ENCODE measurements at regions not wholly inside any gene's neighbourhood (a gene's known extent, or its start where the extent isn't known, plus 50 kb on each side); places are given as distances from the start of the nearest gene placed in this dataset.
A peak's percentile ranks its signal among the peaks of the same experiment; 100 is the strongest.
"Not testable (repeated sequence)": the region's sequence is repeated elsewhere in the genome, so short reads cannot be mapped to it uniquely, and the experiment has no call there.

GRCh38 chr4:49129385-49129784 is 143.3 kb downstream of the CWH43 start:
- H3K79me2 ChIP-seq (ENCODE audit: insufficient read depth, low read length); CTCF ChIA-PET (ENCODE audit: low intra/inter-chr PET ratio, low total read pairs); ATAC-seq; H3K4me3 ChIP-seq (replicated peaks in 1 of 3; ENCODE audit: insufficient read depth in 1 of 3, low read depth in 2 of 3, low read length in 3 of 3); H3K27ac ChIP-seq (ENCODE audit: extremely low read length, insufficient read depth, low read length); in situ Hi-C loops (cut with HindIII; ENCODE audit: extremely low pct_ligation_motif_present, low pct_unique_long_range_greater_than_20kb); H3K9ac ChIP-seq (ENCODE audit: insufficient read depth, low read depth, low read length); H3K27me3 ChIP-seq (ENCODE audit: control insufficient read depth in 1 of 2, insufficient read depth in 2 of 2, low read length in 2 of 2); H3K4me1 ChIP-seq (ENCODE audit: insufficient read depth, low read length); FAIRE-seq; H3K36me3 ChIP-seq (replicated peaks in 1 of 2; ENCODE audit: control insufficient read depth in 1 of 2, insufficient read depth in 2 of 2, low read length in 2 of 2); DNase-seq (ENCODE audit: low spot score); POLR2A ChIA-PET; H3K9me3 ChIP-seq (ENCODE audit: low read length); intact Hi-C loops (cut with micrococcal nuclease; ENCODE audit: unreplicated experiment); BruUV-seq (replicated peaks); H2AFZ ChIP-seq (ENCODE audit: low read length); H3K4me2 ChIP-seq (ENCODE audit: low read depth, low read length); H4K20me1 ChIP-seq (ENCODE audit: insufficient read depth, low read length): not testable (repeated sequence)
- WGBS (ENCODE audit: low lambda C conversion rate): no CpG with 5 or more reads among the region's 5 CpGs

GRCh38 chr4:49129870-49130269 is 143.8 kb downstream of the CWH43 start:
- intact Hi-C loops (cut with micrococcal nuclease; ENCODE audit: unreplicated experiment); FAIRE-seq: not testable (repeated sequence)

GRCh38 chr4:49130724-49131123 is 144.6 kb downstream of the CWH43 start:
- intact Hi-C loops (cut with micrococcal nuclease; ENCODE audit: unreplicated experiment); POLR2A ChIA-PET; in situ Hi-C loops (cut with HindIII; ENCODE audit: extremely low pct_ligation_motif_present, low pct_unique_long_range_greater_than_20kb); H3K27me3 ChIP-seq (ENCODE audit: control insufficient read depth in 1 of 2, insufficient read depth in 2 of 2, low read length in 2 of 2); H3K36me3 ChIP-seq (replicated peaks in 1 of 2; ENCODE audit: control insufficient read depth in 1 of 2, insufficient read depth in 2 of 2, low read length in 2 of 2); H3K4me2 ChIP-seq (ENCODE audit: low read depth, low read length); H4K20me1 ChIP-seq (ENCODE audit: insufficient read depth, low read length); FAIRE-seq; H3K9ac ChIP-seq (ENCODE audit: insufficient read depth, low read depth, low read length); BruUV-seq (replicated peaks); H3K9me3 ChIP-seq (ENCODE audit: low read length); H3K79me2 ChIP-seq (ENCODE audit: insufficient read depth, low read length); DNase-seq (ENCODE audit: low spot score); H3K27ac ChIP-seq (ENCODE audit: extremely low read length, insufficient read depth, low read length); H3K4me1 ChIP-seq (ENCODE audit: insufficient read depth, low read length); ATAC-seq; H2AFZ ChIP-seq (ENCODE audit: low read length); H3K4me3 ChIP-seq (replicated peaks in 1 of 3; ENCODE audit: insufficient read depth in 1 of 3, low read depth in 2 of 3, low read length in 3 of 3); CTCF ChIA-PET (ENCODE audit: low intra/inter-chr PET ratio, low total read pairs): not testable (repeated sequence)
- WGBS (ENCODE audit: low lambda C conversion rate): 8% methylated on average over 5 of the region's 7 CpGs

More at GRCh38 chr4:49129870-49130269, 143.8 kb downstream of the CWH43 start:
- ATAC-seq; H3K9me3 ChIP-seq (ENCODE audit: low read length); in situ Hi-C loops (cut with HindIII; ENCODE audit: extremely low pct_ligation_motif_present, low pct_unique_long_range_greater_than_20kb); H3K27ac ChIP-seq (ENCODE audit: extremely low read length, insufficient read depth, low read length); BruUV-seq (replicated peaks); H3K9ac ChIP-seq (ENCODE audit: insufficient read depth, low read depth, low read length); H3K4me2 ChIP-seq (ENCODE audit: low read depth, low read length); H3K4me1 ChIP-seq (ENCODE audit: insufficient read depth, low read length); H4K20me1 ChIP-seq (ENCODE audit: insufficient read depth, low read length); H3K36me3 ChIP-seq (replicated peaks in 1 of 2; ENCODE audit: control insufficient read depth in 1 of 2, insufficient read depth in 2 of 2, low read length in 2 of 2); H3K4me3 ChIP-seq (replicated peaks in 1 of 3; ENCODE audit: insufficient read depth in 1 of 3, low read depth in 2 of 3, low read length in 3 of 3); H3K79me2 ChIP-seq (ENCODE audit: insufficient read depth, low read length); CTCF ChIA-PET (ENCODE audit: low intra/inter-chr PET ratio, low total read pairs); POLR2A ChIA-PET; H3K27me3 ChIP-seq (ENCODE audit: control insufficient read depth in 1 of 2, insufficient read depth in 2 of 2, low read length in 2 of 2); DNase-seq (ENCODE audit: low spot score); H2AFZ ChIP-seq (ENCODE audit: low read length): not testable (repeated sequence)
- WGBS (ENCODE audit: low lambda C conversion rate): 15% methylated on average over 8 of the region's 8 CpGs

- FAIRE-seq, POLR2A ChIA-PET: not testable (repeated sequence)
These were observed 151.0 kb downstream of the CWH43 start for GRCh38 chr4:49137043-49137442.

More at GRCh38 chr4:49137043-49137442, 151.0 kb downstream of the CWH43 start:
- H3K9me3 ChIP-seq (ENCODE audit: low read length); H4K20me1 ChIP-seq (ENCODE audit: insufficient read depth, low read length); in situ Hi-C loops (cut with HindIII; ENCODE audit: extremely low pct_ligation_motif_present, low pct_unique_long_range_greater_than_20kb); intact Hi-C loops (cut with micrococcal nuclease; ENCODE audit: unreplicated experiment); H3K4me1 ChIP-seq (ENCODE audit: insufficient read depth, low read length); H3K4me3 ChIP-seq (replicated peaks in 1 of 3; ENCODE audit: insufficient read depth in 1 of 3, low read depth in 2 of 3, low read length in 3 of 3); H2AFZ ChIP-seq (ENCODE audit: low read length); H3K79me2 ChIP-seq (ENCODE audit: insufficient read depth, low read length); H3K9ac ChIP-seq (ENCODE audit: insufficient read depth, low read depth, low read length); H3K27ac ChIP-seq (ENCODE audit: extremely low read length, insufficient read depth, low read length); DNase-seq (ENCODE audit: low spot score); H3K27me3 ChIP-seq (ENCODE audit: control insufficient read depth in 1 of 2, insufficient read depth in 2 of 2, low read length in 2 of 2); H3K4me2 ChIP-seq (ENCODE audit: low read depth, low read length); BruUV-seq (replicated peaks); H3K36me3 ChIP-seq (replicated peaks in 1 of 2; ENCODE audit: control insufficient read depth in 1 of 2, insufficient read depth in 2 of 2, low read length in 2 of 2); CTCF ChIA-PET (ENCODE audit: low intra/inter-chr PET ratio, low total read pairs): not testable (repeated sequence)
- peak; percentile 79 for ATAC-seq
- whole genome bisulfite sequencing (ENCODE audit: low lambda C conversion rate): 7% methylated on average over 9 of the region's 10 CpGs
